Mammary epithelial cell (primary cell): ENCODE measurements at regions not wholly inside any gene's neighbourhood (a gene's known extent, or its start where the extent isn't known, plus 50 kb on each side); places are given as distances from the start of the nearest gene placed in this dataset.

Experiments used
- CTCF ChIP-seq, 2 donors: IDR thresholded peaks in 1 of 2; conservative IDR thresholded peaks in 1 of 2; 2 replicates each; pipeline ENCODE4 v1.5.1; 2011 to 2012; ENCODE audit warnings: inconsistent platforms in 2 of 2, low read length in 2 of 2, mild to moderate bottlenecking in 2 of 2, control low read depth in 1 of 2, low read depth in 1 of 2; ENCODE audit not compliant: insufficient read depth in 1 of 2; ENCODE audit errors: extremely low read depth in 1 of 2
- EZH2 ChIP-seq: IDR thresholded peaks from 2 replicates; pipeline ENCODE4 v1.6.1; 2012; ENCODE audit warnings: low read length, inconsistent platforms, borderline replicate concordance

DNA sequence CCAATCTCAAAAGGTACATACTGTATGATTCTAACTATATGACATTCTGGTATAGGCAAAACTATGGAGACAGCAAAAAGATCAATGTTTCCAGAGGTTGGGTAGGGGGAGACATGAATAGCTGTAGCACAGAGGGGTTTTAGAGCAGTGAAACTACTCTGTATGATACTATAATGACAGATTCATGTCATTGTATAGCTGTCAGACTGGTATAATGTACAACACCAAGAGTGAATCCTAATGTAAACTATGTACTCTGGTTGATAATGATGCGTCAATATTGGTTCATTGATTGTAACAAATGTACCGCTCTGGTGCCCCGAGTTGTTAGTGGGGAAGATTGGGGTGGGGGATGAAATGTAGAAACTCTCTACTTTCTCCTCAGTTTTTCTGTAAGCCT lies 172.4 kb upstream of the SPOPL start:
- TF ChIP-seq CTCF (conservative IDR thresholded peaks at IDR 0.05 in 1 of 2, IDR thresholded peaks at IDR 0.05 in 1 of 2; ENCODE audit: extremely low read depth in 1 of 2, insufficient read depth in 1 of 2, low read depth in 1 of 2, low read length in 2 of 2) (no peak), EZH2 (no peak)
